ENCODE measurements at regions not wholly inside any gene's neighbourhood (a gene's known extent, or its start where the extent isn't known, plus 50 kb on each side); places are given as distances from the start of the nearest gene placed in this dataset.
"Not testable (repeated sequence)": the region's sequence is repeated elsewhere in the genome, so short reads cannot be mapped to it uniquely, and the experiment has no call there.

GRCh38 chrX:47715078-47715477 lies 56.1 kb upstream of the UXT start:
- H3K4me1 Mint-ChIP-seq, DNase-seq, H3K36me3 Mint-ChIP-seq, CTCF ChIA-PET, H3K4me3 Mint-ChIP-seq, H3K27ac Mint-ChIP-seq, H3K9me3 Mint-ChIP-seq, H3K27me3 Mint-ChIP-seq: not testable (repeated sequence)

DNA sequence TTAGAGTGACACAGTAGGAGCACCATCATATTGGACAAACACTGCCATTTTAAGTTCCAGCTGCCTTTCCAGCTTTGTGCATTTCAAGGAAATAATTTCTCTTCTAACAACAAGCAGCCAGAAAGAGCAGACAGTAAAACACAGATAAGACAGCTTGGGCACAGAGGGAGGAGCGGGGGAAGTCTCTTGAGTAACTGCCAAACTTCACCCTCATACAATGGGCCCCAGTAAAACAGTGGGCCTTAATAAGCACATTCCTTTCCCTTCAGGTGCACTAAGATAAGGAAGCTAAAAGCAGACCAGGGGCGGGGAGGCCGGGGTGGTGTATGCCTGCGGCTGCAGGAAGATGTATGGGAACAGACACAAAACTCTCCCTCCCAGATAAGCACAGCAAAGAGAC lies 53.7 kb upstream of the UXT start:
- H3K27me3 Mint-ChIP-seq, DNase-seq, H3K36me3 Mint-ChIP-seq, H3K4me3 Mint-ChIP-seq, CTCF ChIA-PET, H3K4me1 Mint-ChIP-seq, H3K27ac Mint-ChIP-seq, H3K9me3 Mint-ChIP-seq: not testable (repeated sequence)

DNA sequence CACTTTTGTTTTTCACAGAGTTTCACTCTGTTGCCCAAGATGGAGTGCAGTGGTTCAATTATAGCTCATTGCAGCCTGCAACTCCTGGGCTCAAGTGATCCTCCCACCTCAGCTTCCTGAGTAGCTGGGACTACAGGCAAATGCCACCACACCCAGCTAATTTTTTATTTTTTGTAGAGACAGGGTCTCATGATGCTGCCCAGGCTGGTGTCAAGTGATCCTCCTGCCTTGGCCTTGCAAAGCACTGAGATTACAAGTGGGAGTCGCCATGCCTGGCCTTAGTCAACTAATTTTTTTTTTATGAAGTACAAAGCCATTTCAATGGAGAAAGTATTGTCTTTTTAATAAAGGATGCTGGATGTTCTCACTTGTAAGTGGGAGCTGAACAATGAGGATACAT lies 51.3 kb upstream of the UXT start:
- Mint-ChIP-seq H3K27me3 (peaks cover 9% of the 10 kb centered on the region), H3K9me3 (no peaks in the 10 kb centered on the region), H3K4me3 (no peak overlapping the region), H3K27ac (no peak overlapping the region), H3K36me3 (no peaks in the 10 kb centered on the region), H3K4me1 (no peaks in the 10 kb centered on the region)
- CTCF ChIA-PET: no interaction called here
- no peak for DNase-seq

Data from activated naive CD4-positive, alpha-beta T cell treated with anti-CD3 and anti-CD28 coated beads, Interleukin-2, amount 10 ng/mL, durations not matched to agents 7 days and 5 days (primary cell).